H1 (cell line): ENCODE measurements at regions not wholly inside any gene's neighbourhood (a gene's known extent, or its start where the extent isn't known, plus 50 kb on each side); places are given as distances from the start of the nearest gene placed in this dataset.

Experiments used
- CTCF ChIA-PET: fragments of 300-600 bp; sonication (Branson Sonifier 250); formaldehyde crosslinking; loops from one replicate; lab custom pipeline; 2021; ENCODE audit not compliant: partially characterized antibody; lab: Charles Lee
- POLR2A ChIA-PET: fragments of 300-600 bp; sonication (Branson Sonifier 250); formaldehyde crosslinking; loops from one replicate; lab custom pipeline; 2021; ENCODE audit warnings: inconsistent platforms; ENCODE audit not compliant: partially characterized antibody; lab: Charles Lee
- DNase-seq, 2 experiments: peaks; one replicate each; pipeline versions ENCODE4 v3.0.0 to v3.0.0-alpha.2; 2010 to 2022; ENCODE audit warnings: low spot score in 2 of 2, low read depth in 1 of 2, mixed read lengths in 1 of 2
- FAIRE-seq: peaks from 2 replicates; lab custom pipeline; 2011; peaks lifted over from hg19 to GRCh38; lab: Jason Lieb, UNC
- H2AFZ ChIP-seq: 2 replicates; pipeline ENCODE4 v1.8.1; 2012; ENCODE audit warnings: low read length, inconsistent platforms
- H2AK5ac ChIP-seq: 2 replicates; pipeline ENCODE4 v1.6.1; 2013; ENCODE audit warnings: low read depth, low read length
- H2BK120ac ChIP-seq: replicated peaks from 2 replicates; pipeline ENCODE3; 2013; ENCODE audit warnings: low read depth, low read length, inconsistent platforms
- H2BK12ac ChIP-seq: 2 replicates; pipeline ENCODE4 v1.6.1; 2013; ENCODE audit warnings: low read depth, low read length
- H2BK15ac ChIP-seq: 2 replicates; pipeline ENCODE4 v1.6.1; 2013; ENCODE audit warnings: low read length
- H2BK20ac ChIP-seq: 2 replicates; pipeline ENCODE4 v1.6.1; 2013; ENCODE audit warnings: low read length
- H2BK5ac ChIP-seq: 2 replicates; pipeline ENCODE4 v1.6.1; 2013; ENCODE audit warnings: low read depth, low read length
- H3K14ac ChIP-seq: 2 replicates; pipeline ENCODE4 v1.6.1; 2013; ENCODE audit warnings: inconsistent platforms; ENCODE audit not compliant: insufficient read length
- H3K18ac ChIP-seq: 2 replicates; pipeline ENCODE4 v1.6.1; 2013; ENCODE audit warnings: low read length; ENCODE audit errors: extremely low read depth
- H3K23ac ChIP-seq: 2 replicates; pipeline ENCODE4 v1.6.1; 2013; ENCODE audit warnings: inconsistent platforms; ENCODE audit not compliant: insufficient read length
- H3K23me2 ChIP-seq: 2 replicates; pipeline ENCODE4 v1.6.1; 2013; ENCODE audit warnings: low read depth, low read length
- H3K27ac ChIP-seq: 2 replicates; pipeline ENCODE4 v1.6.1; 2011; ENCODE audit warnings: low read depth, low read length, inconsistent platforms
- H3K27me3 ChIP-seq, 4 experiments: replicated peaks in 1 of 4; 1 replicate in 1 of 4; 2 replicates in 3 of 4; pipeline versions ENCODE4 v1.6.1 to v1.8.1; 2011 to 2013; ENCODE audit warnings: low read length in 3 of 4, mild to moderate bottlenecking in 3 of 4, inconsistent platforms in 2 of 4, mixed read lengths in 2 of 4, moderate library complexity in 1 of 4; ENCODE audit not compliant: control insufficient read depth in 3 of 4, insufficient read depth in 3 of 4; ENCODE audit errors: extremely low read depth in 1 of 4
- H3K36me3 ChIP-seq, 4 experiments: 2 replicates each; pipeline versions ENCODE4 v1.6.1 to v1.8.1; 2011 to 2013; ENCODE audit warnings: mild to moderate bottlenecking in 4 of 4, low read length in 3 of 4, moderate library complexity in 2 of 4, control low read depth in 1 of 4, inconsistent platforms in 1 of 4; ENCODE audit not compliant: insufficient read depth in 4 of 4, control insufficient read depth in 2 of 4
- H3K4ac ChIP-seq: replicated peaks from 2 replicates; pipeline ENCODE3; 2013; ENCODE audit warnings: low read length, low read depth, mixed read lengths, inconsistent platforms; ENCODE audit not compliant: insufficient read length
- H3K4me1 ChIP-seq, 4 experiments: replicated peaks in 1 of 4; 1 replicate in 1 of 4; 2 replicates in 3 of 4; pipeline versions ENCODE4 v1.6.1 to v1.8.1; 2011 to 2013; ENCODE audit warnings: low read length in 3 of 4, inconsistent platforms in 2 of 4, mixed read lengths in 1 of 4; ENCODE audit not compliant: insufficient read depth in 4 of 4, control insufficient read depth in 3 of 4
- H3K4me2 ChIP-seq, 2 experiments: 2 replicates each; pipeline versions ENCODE4 v1.6.1 to v1.8.1; 2011 to 2013; ENCODE audit warnings: low read depth in 2 of 2, low read length in 2 of 2, control low read depth in 1 of 2, inconsistent platforms in 1 of 2, mild to moderate bottlenecking in 1 of 2; ENCODE audit not compliant: insufficient read depth in 1 of 2
- H3K4me3 ChIP-seq, 4 experiments: fragments of 200-600, 300-600 bp in 1 of 4; sonication (generic), shearing (Covaris generic), sonication (Bioruptor Twin) in 1 of 4; 2 replicates each; pipeline versions ENCODE4 v1.5.1 to v1.8.1; 2011 to 2016; ENCODE audit warnings: low read length in 4 of 4, low read depth in 3 of 4, control low read depth in 2 of 4, inconsistent platforms in 2 of 4, mild to moderate bottlenecking in 2 of 4, mixed read lengths in 1 of 4, moderate library complexity in 1 of 4; ENCODE audit not compliant: insufficient read depth in 2 of 4; ENCODE audit errors: extremely low read depth in 1 of 4
- H3K56ac ChIP-seq: replicated peaks from 2 replicates; pipeline ENCODE3; 2013; ENCODE audit warnings: low read depth, mild to moderate bottlenecking, mixed read lengths, low read length, inconsistent platforms; ENCODE audit not compliant: insufficient read length
- H3K79me1 ChIP-seq: 2 replicates; pipeline ENCODE4 v1.6.1; 2013; ENCODE audit warnings: low read depth, low read length, control low read depth
- H3K79me2 ChIP-seq, 2 experiments: 2 replicates each; pipeline versions ENCODE4 v1.6.1 to v1.8.1; 2012 to 2013; ENCODE audit warnings: low read length in 2 of 2, mild to moderate bottlenecking in 2 of 2, inconsistent platforms in 1 of 2; ENCODE audit not compliant: insufficient read depth in 2 of 2, control insufficient read depth in 1 of 2
- H3K9ac ChIP-seq, 4 experiments: replicated peaks in 1 of 4; 1 replicate in 1 of 4; 2 replicates in 3 of 4; pipeline versions ENCODE4 v1.6.1 to v1.8.1; 2011 to 2013; ENCODE audit warnings: low read depth in 3 of 4, low read length in 3 of 4, control low read depth in 2 of 4, mild to moderate bottlenecking in 2 of 4, moderate library complexity in 2 of 4, inconsistent platforms in 1 of 4; ENCODE audit errors: extremely low read depth in 1 of 4
- H3K9me3 ChIP-seq, 2 experiments: 2 replicates each; pipeline versions ENCODE4 v1.6.1 to v1.8.1; 2012 to 2013; ENCODE audit warnings: mild to moderate bottlenecking in 2 of 2, moderate library complexity in 2 of 2, control low read depth in 1 of 2, inconsistent platforms in 1 of 2, low read depth in 1 of 2, low read length in 1 of 2, mixed read lengths in 1 of 2; ENCODE audit not compliant: insufficient read depth in 2 of 2
- H4K20me1 ChIP-seq, 2 experiments: replicated peaks in 1 of 2; 2 replicates each; pipeline versions ENCODE3 to v1.8.1; 2011 to 2013; ENCODE audit warnings: inconsistent platforms in 2 of 2, low read length in 2 of 2, mild to moderate bottlenecking in 1 of 2; ENCODE audit not compliant: insufficient read depth in 2 of 2, control insufficient read depth in 1 of 2
- H4K5ac ChIP-seq: 2 replicates; pipeline ENCODE4 v1.6.1; 2013; ENCODE audit warnings: low read length, low read depth, mixed read lengths, inconsistent platforms; ENCODE audit not compliant: insufficient read length
- H4K8ac ChIP-seq: 2 replicates; pipeline ENCODE4 v1.8.0; 2013; ENCODE audit warnings: mild to moderate bottlenecking, moderate library complexity, low read length, inconsistent platforms; ENCODE audit not compliant: insufficient read depth; ENCODE audit errors: extremely low read depth
- H4K91ac ChIP-seq: replicated peaks from 2 replicates; pipeline ENCODE3; 2013; ENCODE audit warnings: low read length, mixed read lengths, inconsistent platforms; ENCODE audit not compliant: insufficient read length
- CEBPB ChIP-seq: IDR thresholded peaks from 2 replicates; pipeline ENCODE4 v1.6.1; 2012; ENCODE audit warnings: low read depth, low read length
- WGBS, 2 experiments: shearing (Covaris generic) in 1 of 2; methylation state at CpG; one replicate each; pipeline versions ENCODE4 v1.1.6 to v1.1.7; 2013 to 2015; ENCODE audit warnings: low lambda C conversion rate in 2 of 2, mixed read lengths in 2 of 2, inconsistent platforms in 1 of 2, low coverage in 1 of 2, missing lambda C conversion rate in 1 of 2; ENCODE audit not compliant: insufficient replicate concordance in 2 of 2, insufficient coverage in 1 of 2, insufficient read length in 1 of 2; ENCODE audit errors: extremely low coverage in 1 of 2, missing lambda C conversion rate in 1 of 2; 5-methylcytosine and 5-hydroxymethylcytosine counted together
- TF ChIP-seq, protein P1 (sequence below): IDR thresholded peaks from 2 replicates; pipeline ENCODE4 v1.6.1; 2011; ENCODE audit warnings: low read depth, mild to moderate bottlenecking, low read length; ENCODE audit not compliant: insufficient read depth

DNA sequence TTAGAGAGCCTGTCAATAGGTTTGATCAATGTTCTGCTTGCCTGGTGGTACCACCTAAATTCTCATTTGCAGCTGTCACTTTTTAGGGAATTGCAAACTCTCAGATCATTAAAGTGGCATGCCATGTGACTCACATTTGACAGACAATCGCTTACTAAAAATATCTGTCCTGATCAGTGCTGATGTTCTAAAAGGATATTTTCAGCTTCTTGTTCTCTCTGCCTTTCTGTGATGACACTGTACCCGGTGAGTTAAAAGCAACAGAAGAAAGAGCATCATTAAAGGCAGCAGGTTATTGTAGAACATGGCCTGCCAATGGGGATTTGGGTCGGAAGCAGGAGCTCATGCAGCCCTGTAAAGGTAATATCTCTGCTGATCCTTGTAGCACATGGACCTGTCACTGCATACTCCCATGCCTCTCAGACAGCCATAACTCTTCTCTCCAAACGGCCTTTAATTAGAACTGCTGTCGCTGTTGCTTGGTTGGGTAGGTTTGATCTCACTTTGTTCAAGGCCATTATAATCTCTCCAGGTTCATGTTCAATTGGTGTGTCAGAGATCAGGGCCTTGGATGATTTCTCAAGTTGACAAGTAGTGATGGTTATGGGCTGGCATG lies 441.3 kb upstream of the DEPDC1 start:
- no peak overlapping the region for H2BK5ac ChIP-seq
- CTCF ChIA-PET: no interaction called here
- H3K79me1 ChIP-seq: no peaks in the 10 kb centered on the region
- no peak overlapping the region for H3K4ac ChIP-seq
- H3K23ac ChIP-seq: no peak overlapping the region
- no peak overlapping the region for H3K9ac ChIP-seq
- H3K23me2 ChIP-seq: no peaks in the 10 kb centered on the region
- no peaks in the 10 kb centered on the region for H4K20me1 ChIP-seq
- H2BK120ac ChIP-seq: no peak overlapping the region
- no peak overlapping the region for H2BK20ac ChIP-seq
- TF ChIP-seq, protein P1, sequence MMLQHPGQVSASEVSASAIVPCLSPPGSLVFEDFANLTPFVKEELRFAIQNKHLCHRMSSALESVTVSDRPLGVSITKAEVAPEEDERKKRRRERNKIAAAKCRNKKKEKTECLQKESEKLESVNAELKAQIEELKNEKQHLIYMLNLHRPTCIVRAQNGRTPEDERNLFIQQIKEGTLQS: no peak
- TF ChIP-seq CEBPB: no peak
- FAIRE-seq (no peak), DNase-seq (no peak)
- H3K27me3 ChIP-seq: no peaks in the 10 kb centered on the region
- no peak overlapping the region for H4K8ac ChIP-seq
- 0 out of 7 replicates have a peak, but pooled peaks cover 0 to 3% (median 0%) of the 10 kb centered on the region in 4 experiments for H3K4me1 ChIP-seq
- no peak overlapping the region for H3K18ac ChIP-seq
- H2BK12ac ChIP-seq: no peak overlapping the region
- no peaks in the 10 kb centered on the region for H3K79me2 ChIP-seq
- no peak overlapping the region for H4K91ac ChIP-seq
- no peak overlapping the region for H3K27ac ChIP-seq
- no peak overlapping the region for H3K4me2 ChIP-seq
- WGBS, 2 experiments: 94% methylated on average over 5 of the region's 5 CpGs; no CpG with 5 or more reads in 1 of the 2 experiments
- no peak overlapping the region for H2AFZ ChIP-seq
- H3K56ac ChIP-seq: no peak overlapping the region
- POLR2A ChIA-PET: no interaction called here
- no peak overlapping the region for H3K14ac ChIP-seq
- H3K36me3 ChIP-seq: no peaks in the 10 kb centered on the region
- no peak overlapping the region for H2BK15ac ChIP-seq
- H2AK5ac ChIP-seq: no peak overlapping the region
- no peak overlapping the region for H3K4me3 ChIP-seq
- no peak overlapping the region for H4K5ac ChIP-seq
- no peaks in the 10 kb centered on the region for H3K9me3 ChIP-seq
